ENCODE measurements at regions not wholly inside any gene's neighbourhood (a gene's known extent, or its start where the extent isn't known, plus 50 kb on each side); places are given as distances from the start of the nearest gene placed in this dataset.
"Not testable (repeated sequence)": the region's sequence is repeated elsewhere in the genome, so short reads cannot be mapped to it uniquely, and the experiment has no call there.

GRCh38 chr6:141203902-141204575, 928.7 kb upstream of the GJE1 start:
- Histone ChIP-seq H3K9me3 (no peaks in the 10 kb centered on the region), H3K36me3 (ENCODE audit: control insufficient read depth in 2 of 2, extremely low read depth in 1 of 2, insufficient read depth in 1 of 2, low read length in 1 of 2) (no peaks in the 10 kb centered on the region), H3K4me3 (ENCODE audit: control insufficient read depth in 1 of 2, extremely low read depth in 1 of 2, low read length in 1 of 2) (no peak overlapping the region), H3K27ac (ENCODE audit: low read length) (no peak overlapping the region), H3K4me1 (ENCODE audit: control insufficient read depth in 1 of 2, extremely low read depth in 1 of 2, insufficient read depth in 2 of 2, low read length in 2 of 2) (no peaks in the 10 kb centered on the region), H3K27me3 (replicated peaks in 1 of 2; ENCODE audit: control insufficient read depth in 2 of 2, extremely low read depth in 1 of 2, insufficient read depth in 2 of 2, low read length in 1 of 2) (no peaks in the 10 kb centered on the region)
- peaks cover 0 to 4% (median 4%) of the 10 kb centered on the region in 3 donors for H3K9me3 Mint-ChIP-seq
- H3K4me1 Mint-ChIP-seq: no peaks in the 10 kb centered on the region
- ATAC-seq (replicated peaks in 1 of 4) (no peak), DNase-seq (no peak)
- H3K36me3 Mint-ChIP-seq: no peaks in the 10 kb centered on the region
- ChIA-PET POLR2A (no interaction called here), CTCF (no interaction called here)
- H3K27ac Mint-ChIP-seq: no peak overlapping the region
- H3K27me3 Mint-ChIP-seq: no peaks in the 10 kb centered on the region
- no CpG with 5 or more reads among the region's 4 CpGs for WGBS (ENCODE audit: insufficient coverage)
- H3K4me3 Mint-ChIP-seq: no peak overlapping the region

DNA sequence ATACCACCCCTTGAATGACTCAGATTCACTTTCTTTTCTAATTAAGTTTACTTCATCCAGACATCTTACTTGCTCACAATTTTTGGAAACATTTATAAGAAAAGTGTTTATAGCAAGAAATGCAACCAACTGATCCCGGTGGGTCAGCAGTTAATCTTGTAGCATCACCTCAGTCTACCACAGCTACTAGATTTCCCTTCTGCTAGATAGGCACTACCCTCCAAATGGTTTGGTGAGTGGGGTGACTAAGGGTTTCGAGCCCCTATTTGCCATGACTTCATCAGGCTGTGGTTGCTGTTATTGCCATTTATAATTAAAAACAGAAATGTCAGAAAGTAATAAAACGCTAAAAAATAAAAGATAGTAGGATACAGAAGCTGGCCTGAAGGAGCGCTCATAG, 930.1 kb upstream of the GJE1 start:
- H3K9me3 ChIP-seq: no peaks in the 10 kb centered on the region
- ATAC-seq (replicated peaks in 1 of 4): no peak
- Mint-ChIP-seq H3K9me3 (peaks cover 0 to 4% (median 4%) of the 10 kb centered on the region in 3 donors), H3K27me3 (no peaks in the 10 kb centered on the region), H3K27ac (no peak overlapping the region), H3K4me3 (no peak overlapping the region), H3K4me1 (no peaks in the 10 kb centered on the region), H3K36me3 (no peaks in the 10 kb centered on the region)
- no peak for DNase-seq
- H3K4me1 ChIP-seq (ENCODE audit: control insufficient read depth in 1 of 2, extremely low read depth in 1 of 2, insufficient read depth in 2 of 2, low read length in 2 of 2): no peaks in the 10 kb centered on the region
- no peaks in the 10 kb centered on the region for H3K27me3 ChIP-seq (replicated peaks in 1 of 2; ENCODE audit: control insufficient read depth in 2 of 2, extremely low read depth in 1 of 2, insufficient read depth in 2 of 2, low read length in 1 of 2)
- ChIA-PET POLR2A (no interaction called here), CTCF (no interaction called here)
- no peaks in the 10 kb centered on the region for H3K36me3 ChIP-seq (ENCODE audit: control insufficient read depth in 2 of 2, extremely low read depth in 1 of 2, insufficient read depth in 1 of 2, low read length in 1 of 2)
- WGBS (ENCODE audit: insufficient coverage): no CpG with 5 or more reads among the region's 4 CpGs
- H3K27ac ChIP-seq (ENCODE audit: low read length): no peak overlapping the region
- H3K4me3 ChIP-seq (ENCODE audit: control insufficient read depth in 1 of 2, extremely low read depth in 1 of 2, low read length in 1 of 2): no peak overlapping the region

GRCh38 chr6:141199074-141199473, 933.7 kb upstream of the GJE1 start:
- Histone ChIP-seq H3K27ac (ENCODE audit: low read length) (no peak overlapping the region), H3K4me1 (ENCODE audit: control insufficient read depth in 1 of 2, extremely low read depth in 1 of 2, insufficient read depth in 2 of 2, low read length in 2 of 2) (no peaks in the 10 kb centered on the region), H3K9me3 (no peaks in the 10 kb centered on the region), H3K27me3 (replicated peaks in 1 of 2; ENCODE audit: control insufficient read depth in 2 of 2, extremely low read depth in 1 of 2, insufficient read depth in 2 of 2, low read length in 1 of 2) (peaks cover 0 to 3% of the 10 kb centered on the region in 2 experiments), H3K36me3 (ENCODE audit: control insufficient read depth in 2 of 2, extremely low read depth in 1 of 2, insufficient read depth in 1 of 2, low read length in 1 of 2) (no peaks in the 10 kb centered on the region), H3K4me3 (ENCODE audit: control insufficient read depth in 1 of 2, extremely low read depth in 1 of 2, low read length in 1 of 2) (no peak overlapping the region)
- DNase-seq (no peak), ATAC-seq (replicated peaks in 1 of 4) (no peak)
- WGBS (ENCODE audit: insufficient coverage): no CpG with 5 or more reads among the region's 1 CpG
- Mint-ChIP-seq H3K36me3 (no peaks in the 10 kb centered on the region), H3K27me3 (no peaks in the 10 kb centered on the region), H3K9me3 (peaks cover 0 to 4% (median 0%) of the 10 kb centered on the region in 3 donors), H3K27ac (no peak overlapping the region), H3K4me3 (no peak overlapping the region), H3K4me1 (no peaks in the 10 kb centered on the region)
- ChIA-PET POLR2A (no interaction called here), CTCF (no interaction called here)

DNA sequence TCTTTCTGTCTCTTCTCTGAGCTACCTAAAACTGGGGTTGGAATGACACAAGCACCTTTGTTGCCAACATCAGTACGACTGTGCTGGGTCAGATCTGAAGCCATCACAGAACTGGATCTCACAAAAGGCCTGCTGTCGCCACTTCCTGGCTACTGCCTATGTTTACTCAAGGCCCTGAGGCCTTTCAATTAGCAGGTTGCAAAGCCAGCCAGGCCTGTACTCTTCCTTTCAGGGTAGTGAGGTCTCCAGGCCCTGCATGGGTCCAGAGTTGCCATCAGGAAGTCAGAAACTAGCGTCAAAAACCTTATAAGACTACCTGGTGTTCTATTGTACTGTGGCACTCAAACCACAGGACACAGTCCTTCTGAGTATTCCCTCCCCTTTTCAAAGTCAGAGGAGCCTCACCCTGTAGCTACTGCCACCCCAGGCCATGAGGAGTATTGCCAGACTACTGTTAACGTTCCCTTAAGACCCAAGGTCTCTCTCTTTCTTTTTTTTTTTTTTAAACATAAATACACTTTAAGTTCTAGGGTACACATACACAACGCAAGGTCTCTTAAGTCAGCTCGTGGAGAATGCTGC, 937.4 kb upstream of the GJE1 start:
- CTCF ChIA-PET: interaction anchor here in 1 of 2 donors (0.6 kb wide), 1 partner anchor 1698 kb away, joined by 3 read pairs; no protein-coding TSS in a partner anchor
- H3K9me3 Mint-ChIP-seq: peaks cover 6 to 13% (median 10%) of the 10 kb centered on the region in 3 donors
- no peaks in the 10 kb centered on the region for H3K9me3 ChIP-seq
- H3K27ac ChIP-seq (ENCODE audit: low read length): no peak overlapping the region
- H3K36me3 Mint-ChIP-seq: no peaks in the 10 kb centered on the region
- no peak overlapping the region for H3K4me3 Mint-ChIP-seq
- H3K27me3 ChIP-seq (replicated peaks in 1 of 2; ENCODE audit: control insufficient read depth in 2 of 2, extremely low read depth in 1 of 2, insufficient read depth in 2 of 2, low read length in 1 of 2): peaks cover 0 to 3% of the 10 kb centered on the region in 2 experiments
- H3K4me1 Mint-ChIP-seq: no peaks in the 10 kb centered on the region
- 78% methylated on average over 6 of the region's 6 CpGs for WGBS (ENCODE audit: insufficient coverage)
- no peaks in the 10 kb centered on the region for H3K36me3 ChIP-seq (ENCODE audit: control insufficient read depth in 2 of 2, extremely low read depth in 1 of 2, insufficient read depth in 1 of 2, low read length in 1 of 2)
- POLR2A ChIA-PET: no interaction called here
- no peaks in the 10 kb centered on the region for H3K4me1 ChIP-seq (ENCODE audit: control insufficient read depth in 1 of 2, extremely low read depth in 1 of 2, insufficient read depth in 2 of 2, low read length in 2 of 2)
- H3K4me3 ChIP-seq (ENCODE audit: control insufficient read depth in 1 of 2, extremely low read depth in 1 of 2, low read length in 1 of 2): no peak overlapping the region
- H3K27me3 Mint-ChIP-seq: no peaks in the 10 kb centered on the region
- DNase-seq (no peak), ATAC-seq (replicated peaks in 1 of 4) (no peak)
- no peak overlapping the region for H3K27ac Mint-ChIP-seq

GRCh38 chr6:141183368-141183767, 949.4 kb upstream of the GJE1 start:
- Histone ChIP-seq H3K4me1 (ENCODE audit: control insufficient read depth in 1 of 2, extremely low read depth in 1 of 2, insufficient read depth in 2 of 2, low read length in 2 of 2) (no peaks in the 10 kb centered on the region), H3K27me3 (replicated peaks in 1 of 2; ENCODE audit: control insufficient read depth in 2 of 2, extremely low read depth in 1 of 2, insufficient read depth in 2 of 2, low read length in 1 of 2) (no peaks in the 10 kb centered on the region), H3K27ac (ENCODE audit: low read length) (no peak overlapping the region), H3K4me3 (ENCODE audit: control insufficient read depth in 1 of 2, extremely low read depth in 1 of 2, low read length in 1 of 2) (no peak overlapping the region), H3K9me3 (no peaks in the 10 kb centered on the region), H3K36me3 (ENCODE audit: control insufficient read depth in 2 of 2, extremely low read depth in 1 of 2, insufficient read depth in 1 of 2, low read length in 1 of 2) (no peaks in the 10 kb centered on the region)
- ChIA-PET POLR2A (no interaction called here), CTCF (no interaction called here)
- H3K4me1 Mint-ChIP-seq: no peaks in the 10 kb centered on the region
- ATAC-seq (replicated peaks in 1 of 4): no peak
- no peaks in the 10 kb centered on the region for H3K36me3 Mint-ChIP-seq
- peaks cover 6 to 16% (median 8%) of the 10 kb centered on the region in 3 donors for H3K9me3 Mint-ChIP-seq
- H3K27me3 Mint-ChIP-seq: no peaks in the 10 kb centered on the region
- no peak for DNase-seq
- H3K4me3 Mint-ChIP-seq: no peak overlapping the region
- H3K27ac Mint-ChIP-seq: no peak overlapping the region
- WGBS (ENCODE audit: insufficient coverage): 88% methylated on average over 8 of the region's 9 CpGs

DNA sequence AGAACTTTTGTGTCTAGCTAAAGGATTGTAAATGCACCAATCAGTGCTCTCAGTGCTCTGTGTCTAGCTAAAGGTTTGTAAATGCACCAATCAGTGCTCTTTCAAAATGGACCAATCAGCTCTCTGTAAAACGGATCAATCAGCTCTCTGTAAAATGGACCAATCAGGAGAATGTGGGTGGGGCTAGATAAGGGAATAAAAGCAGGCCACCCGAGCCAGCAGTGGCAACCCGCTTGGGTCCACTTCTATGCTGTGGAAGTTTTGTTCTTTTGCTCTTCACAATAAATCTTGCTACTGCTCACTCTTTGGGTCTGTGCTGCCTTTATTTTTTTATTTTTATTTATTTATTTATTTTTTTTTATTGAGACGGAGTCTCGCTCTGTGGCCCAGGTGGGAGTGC, 957.3 kb upstream of the GJE1 start:
- H3K9me3 ChIP-seq; H3K27me3 Mint-ChIP-seq; H3K27ac Mint-ChIP-seq; CTCF ChIA-PET; H3K36me3 Mint-ChIP-seq; H3K4me3 ChIP-seq (ENCODE audit: control insufficient read depth in 1 of 2, extremely low read depth in 1 of 2, low read length in 1 of 2); H3K27me3 ChIP-seq (replicated peaks in 1 of 2; ENCODE audit: control insufficient read depth in 2 of 2, extremely low read depth in 1 of 2, insufficient read depth in 2 of 2, low read length in 1 of 2); ATAC-seq (replicated peaks in 1 of 4); H3K4me3 Mint-ChIP-seq; H3K4me1 ChIP-seq (ENCODE audit: control insufficient read depth in 1 of 2, extremely low read depth in 1 of 2, insufficient read depth in 2 of 2, low read length in 2 of 2); H3K9me3 Mint-ChIP-seq; H3K36me3 ChIP-seq (ENCODE audit: control insufficient read depth in 2 of 2, extremely low read depth in 1 of 2, insufficient read depth in 1 of 2, low read length in 1 of 2); DNase-seq; H3K4me1 Mint-ChIP-seq; H3K27ac ChIP-seq (ENCODE audit: low read length); POLR2A ChIA-PET: not testable (repeated sequence)
- 83% methylated on average over 1 of the region's 5 CpGs for WGBS (ENCODE audit: insufficient coverage)

Measured in T-cell (primary cell).